Suppressor macrophage treated with lipopolysaccharide for 4 hours (primary cell): ENCODE measurements at regions not wholly inside any gene's neighbourhood (a gene's known extent, or its start where the extent isn't known, plus 50 kb on each side); places are given as distances from the start of the nearest gene placed in this dataset.
A peak's percentile ranks its signal among the peaks of the same experiment; 100 is the strongest.

Experiments used
- DNase-seq: peaks from one replicate; pipeline ENCODE4 v3.0.0-alpha.2; 2020

DNA sequence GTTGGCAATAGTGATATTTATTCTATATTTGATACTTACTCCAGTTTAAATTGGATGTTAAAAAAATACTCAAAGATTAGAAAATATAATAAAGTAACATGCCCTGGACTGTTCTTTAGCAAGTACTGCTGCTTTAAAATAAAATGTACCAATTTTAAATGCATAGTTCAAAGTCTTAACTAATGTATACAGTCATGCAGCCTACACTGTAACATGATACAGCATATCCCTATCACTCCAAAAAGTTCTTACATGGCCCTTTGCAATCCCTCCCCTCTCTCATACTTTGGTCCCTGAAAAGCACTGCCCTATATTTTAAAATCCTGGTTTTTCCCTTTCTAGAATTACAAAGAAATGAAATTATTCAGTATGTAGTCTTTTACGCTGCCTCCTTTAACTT, 726.6 kb downstream of the LTN1 start:
- no peak for DNase-seq

GRCh38 chr21:28263974-28264373, 728.7 kb downstream of the LTN1 start:
- no peak for DNase-seq

- DNase-seq, result no peak
These were observed 731.4 kb downstream of the LTN1 start for GRCh38 chr21:28261298-28261697.

DNA sequence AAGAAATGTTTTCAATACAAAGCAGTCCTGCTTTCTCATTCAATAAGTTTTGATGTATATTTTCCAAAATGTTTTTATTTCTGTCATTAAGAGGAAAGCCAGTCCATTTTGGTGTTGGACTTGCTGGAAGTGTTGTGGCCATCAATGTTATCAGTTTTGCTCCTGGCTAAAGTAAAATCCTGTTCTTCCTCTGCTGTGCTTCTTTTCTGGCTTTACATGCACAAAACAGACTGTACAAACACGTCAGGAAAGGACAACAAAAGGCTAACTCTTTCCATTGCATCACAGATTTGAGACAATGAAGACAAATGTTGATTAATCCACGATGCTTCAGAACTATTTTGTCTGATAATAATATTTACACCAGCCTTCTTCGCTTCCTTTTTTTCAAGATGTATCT, 735.4 kb downstream of the LTN1 start:
- DNase-seq, result no peak

DNA sequence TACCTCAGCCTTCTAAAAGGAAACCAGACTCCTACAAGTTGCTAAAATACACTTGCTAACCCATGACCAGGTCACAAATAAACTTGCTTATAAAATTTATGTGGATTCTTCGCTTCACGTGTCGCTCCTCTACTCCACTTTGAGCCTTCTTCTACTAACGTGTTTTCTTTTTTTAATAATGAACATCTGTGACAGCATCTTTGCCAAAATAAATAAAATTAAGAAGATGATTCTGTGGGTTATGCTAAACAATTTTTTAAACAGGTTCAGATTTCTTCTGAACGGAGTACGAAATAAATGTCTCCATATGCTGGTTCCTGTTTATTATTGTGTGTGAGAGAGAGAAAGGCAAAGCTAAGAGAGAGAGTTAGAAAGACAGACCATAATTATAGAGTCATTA, 735.8 kb downstream of the LTN1 start:
- DNase-seq, result no peak

DNA sequence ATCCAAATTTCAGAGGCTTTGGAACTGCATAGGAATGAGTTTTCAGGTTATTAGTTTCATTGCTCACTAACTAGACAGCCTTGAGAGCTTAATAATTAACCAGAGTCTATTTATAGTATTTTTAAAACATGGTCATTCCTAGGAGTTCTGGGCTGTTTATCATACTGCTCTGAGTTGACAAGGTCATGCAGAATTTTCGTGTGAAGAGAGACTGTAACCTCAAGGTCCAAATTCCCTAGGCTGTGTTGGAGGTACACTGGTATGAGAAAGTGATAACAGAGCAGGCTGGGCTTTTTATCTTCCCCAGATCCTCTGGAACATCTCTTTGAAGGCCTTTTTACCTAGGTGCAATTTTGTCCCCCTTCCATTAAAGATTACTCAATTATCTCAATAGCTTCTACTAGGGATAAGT, 736.3 kb downstream of the LTN1 start:
- DNase-seq, result no peak

GRCh38 chr21:28253961-28254360, 738.7 kb downstream of the LTN1 start:
- no peak for DNase-seq

DNA sequence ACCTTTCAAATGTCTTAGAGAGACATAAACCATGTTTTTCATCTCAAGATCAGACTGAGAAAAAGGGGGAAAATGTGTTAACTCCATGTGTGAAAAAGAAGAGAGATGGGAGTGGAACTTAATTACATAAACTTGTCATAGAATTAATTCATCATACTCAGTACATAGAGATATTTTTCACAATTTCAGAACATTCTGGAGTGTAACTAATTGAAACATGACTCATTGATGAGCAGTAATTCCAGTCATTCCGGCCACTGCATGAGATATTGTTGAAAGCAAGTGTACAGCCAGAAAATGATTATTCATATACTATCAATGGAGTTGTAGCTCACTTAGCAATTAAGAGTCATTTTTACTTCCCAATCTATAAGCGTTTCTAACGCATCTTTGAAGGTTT, 739.3 kb downstream of the LTN1 start:
- no peak for DNase-seq

DNA sequence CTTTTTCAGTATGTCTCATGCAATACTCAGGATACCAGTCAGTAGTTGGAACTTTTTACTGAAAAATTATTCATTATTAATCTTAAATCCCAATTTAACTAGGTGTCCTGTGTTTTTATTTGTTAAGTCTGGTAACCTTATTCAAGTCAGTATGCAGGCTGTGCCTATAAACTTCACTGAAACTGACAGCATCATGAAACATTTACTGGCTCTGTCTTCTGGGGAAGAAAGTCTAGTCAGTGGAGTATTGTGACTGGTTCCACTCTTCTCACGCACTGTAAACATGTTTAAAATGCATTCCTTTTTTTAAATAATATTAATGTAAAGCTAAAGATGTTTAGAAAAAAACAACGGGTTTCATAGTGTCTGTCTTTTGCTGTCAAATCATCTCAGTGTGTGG, 739.7 kb downstream of the LTN1 start:
- DNase-seq, result no peak

- DNase-seq, result no peak
These were observed 741.7 kb downstream of the LTN1 start for GRCh38 chr21:28250946-28251345.

- no peak for DNase-seq
These were observed 745.1 kb downstream of the LTN1 start for GRCh38 chr21:28247454-28248020.

GRCh38 chr21:28240586-28240985, 752.1 kb downstream of the LTN1 start:
- DNase-seq, result no peak

- no peak for DNase-seq
These were observed 753.3 kb downstream of the LTN1 start for GRCh38 chr21:28239340-28239739.

- DNase-seq, result no peak
These were observed 755.0 kb downstream of the LTN1 start for GRCh38 chr21:28237661-28238060.

GRCh38 chr21:28235169-28235895, 757.3 kb downstream of the LTN1 start:
- peak; percentile 56 for DNase-seq

DNA sequence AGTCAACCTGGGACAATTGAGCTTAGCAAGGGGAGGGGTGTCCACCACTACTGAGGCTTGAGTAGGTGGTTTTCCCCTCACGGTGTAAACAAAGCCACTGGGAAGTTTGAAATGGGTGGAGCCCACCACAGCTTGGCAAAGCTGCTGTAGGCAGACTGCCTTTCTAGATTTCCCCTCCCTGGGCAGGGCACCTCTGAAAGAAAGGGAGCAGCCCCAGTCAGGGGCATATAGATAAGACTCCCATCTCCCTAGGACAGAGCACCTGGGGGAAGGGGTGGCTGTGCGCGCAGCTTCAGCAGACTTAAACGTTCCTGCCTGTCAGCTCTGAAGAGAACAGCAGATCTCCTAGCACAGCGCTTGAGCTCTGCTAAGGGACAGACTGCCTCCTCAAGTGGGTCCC, 758.4 kb downstream of the LTN1 start:
- DNase-seq, result no peak

GRCh38 chr21:28233536-28234220, 759.0 kb downstream of the LTN1 start:
- DNase-seq, result no peak

DNA sequence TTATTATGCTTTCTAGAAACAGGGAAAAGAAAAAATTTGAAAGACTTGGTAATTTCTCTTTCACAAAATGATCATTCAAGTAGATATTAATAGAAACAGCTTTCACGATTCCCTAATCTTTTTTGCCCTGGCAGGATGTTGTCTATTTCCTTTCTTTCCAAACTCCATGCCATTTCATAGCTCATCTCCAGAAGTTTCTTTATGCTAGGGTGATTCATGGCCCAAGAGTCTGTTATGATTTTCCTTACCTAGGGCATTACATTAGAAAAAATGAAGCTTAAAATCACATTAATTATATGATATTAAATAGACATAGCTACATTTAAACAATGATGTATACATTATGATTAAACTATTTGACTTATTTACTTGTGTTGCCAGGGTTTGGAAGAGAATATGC, 762.1 kb downstream of the LTN1 start:
- peak; percentile 8 for DNase-seq

DNA sequence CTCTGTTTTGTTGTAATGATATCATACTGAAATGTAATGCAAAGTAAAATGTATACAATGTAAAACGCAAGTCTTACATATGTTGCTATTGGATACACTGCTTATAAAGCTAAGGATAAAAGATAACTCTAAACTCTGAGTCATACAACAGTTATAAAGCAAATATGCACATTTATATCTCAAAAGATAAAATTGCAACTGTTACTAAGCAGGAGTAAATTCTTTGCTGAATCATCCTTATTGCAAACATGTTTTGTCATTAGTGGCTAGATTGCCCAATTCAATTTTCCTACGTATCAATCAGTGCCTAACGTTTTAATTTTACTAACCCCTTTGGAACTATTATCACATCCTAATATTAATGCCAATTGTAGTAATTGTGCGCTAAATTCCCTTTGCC, 762.9 kb downstream of the LTN1 start:
- peak; percentile 49 for DNase-seq

DNA sequence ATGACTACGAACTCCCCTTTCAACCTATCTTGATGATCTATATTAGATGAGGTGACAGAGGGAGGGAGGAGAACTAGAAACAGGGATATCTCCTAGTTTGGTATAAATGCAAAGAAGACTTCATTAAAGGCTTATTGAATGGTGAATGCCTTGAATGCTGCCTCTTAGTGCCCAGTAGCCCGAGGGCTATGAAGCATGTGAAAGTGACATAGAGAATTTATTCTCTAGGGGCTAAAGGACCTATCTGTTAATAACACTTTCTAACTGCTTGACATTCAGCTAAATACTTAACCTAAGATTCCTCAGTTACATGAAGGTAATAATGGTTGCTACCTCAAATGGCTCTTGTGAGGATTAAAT, 764.1 kb downstream of the LTN1 start:
- no peak for DNase-seq

- peak; percentile 87 for DNase-seq
These were observed 764.6 kb downstream of the LTN1 start for GRCh38 chr21:28227881-28228635.

DNA sequence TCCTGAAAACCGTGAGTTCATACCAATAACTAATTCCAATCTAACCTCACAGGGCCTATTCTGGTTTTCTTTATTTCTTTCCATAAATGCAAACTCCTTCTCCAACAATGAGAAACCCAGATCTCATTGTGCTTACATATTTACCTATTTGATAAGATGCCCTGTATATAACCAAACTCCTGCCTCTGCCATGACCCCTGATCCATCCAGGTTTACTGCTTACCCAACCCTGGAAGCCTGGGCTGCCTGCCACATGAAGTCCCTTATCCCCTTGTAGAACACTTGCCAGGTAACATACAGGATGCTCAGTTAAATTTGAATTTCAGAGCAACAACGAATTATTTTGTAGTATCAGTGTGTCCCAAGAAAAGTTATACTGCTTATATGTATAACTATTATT, 766.1 kb downstream of the LTN1 start:
- DNase-seq, result no peak

GRCh38 chr21:28224191-28224726, 768.4 kb downstream of the LTN1 start:
- no peak for DNase-seq

- no peak for DNase-seq
These were observed 770.7 kb downstream of the LTN1 start for GRCh38 chr21:28221984-28222383.
